Natural killer cell (primary cell): ENCODE measurements at regions not wholly inside any gene's neighbourhood (a gene's known extent, or its start where the extent isn't known, plus 50 kb on each side); places are given as distances from the start of the nearest gene placed in this dataset.

ENCODE experiments used
- ATAC-seq, 3 donors: fragments of 150-1000 bp in 2 of 3; fragments of 200-7000 bp in 1 of 3; cut with Tn5 transposase; 1 replicate in 1 of 3; 2 replicates in 2 of 3; pipeline ENCODE4 v1.10.0; 2021; ENCODE audit warnings: mild to moderate bottlenecking in 2 of 3, moderate library complexity in 2 of 3
- DNase-seq, 2 donors: peaks; one replicate each; pipeline versions ENCODE4 v3.0.0 to v3.0.0-alpha.2; 2013 to 2021; ENCODE audit warnings: mixed read lengths in 1 of 2
- H3K27ac ChIP-seq: one replicate; pipeline ENCODE4 v1.5.1; 2013; ENCODE audit warnings: mild to moderate bottlenecking, low read length
- H3K27me3 ChIP-seq: one replicate; pipeline ENCODE4 v1.6.1; 2013; ENCODE audit warnings: low read length; ENCODE audit not compliant: control insufficient read depth, insufficient read depth
- H3K36me3 ChIP-seq: one replicate; pipeline ENCODE4 v1.6.1; 2013; ENCODE audit warnings: low read length; ENCODE audit not compliant: control insufficient read depth, insufficient read depth
- H3K4me1 ChIP-seq: one replicate; pipeline ENCODE4 v1.6.1; 2013; ENCODE audit warnings: low read length; ENCODE audit not compliant: control insufficient read depth, insufficient read depth
- H3K4me3 ChIP-seq: one replicate; pipeline ENCODE4 v1.5.1; 2013; ENCODE audit warnings: low read length
- H3K9me3 ChIP-seq: one replicate; pipeline ENCODE4 v1.6.1; 2013; ENCODE audit warnings: low read length; ENCODE audit not compliant: control insufficient read depth, insufficient read depth
- H3K27ac Mint-ChIP-seq, 2 donors: one replicate each; pipeline ENCODE4 v1.8.0; 2022; ENCODE audit warnings: mild to moderate bottlenecking in 2 of 2, mixed read lengths in 2 of 2, moderate library complexity in 1 of 2
- H3K27me3 Mint-ChIP-seq, 2 donors: one replicate each; pipeline ENCODE4 v1.8.0; 2022; ENCODE audit warnings: low read depth in 2 of 2, mixed read lengths in 2 of 2
- H3K36me3 Mint-ChIP-seq: one replicate; pipeline ENCODE4 v1.8.0; 2022; ENCODE audit warnings: mixed read lengths
- H3K4me1 Mint-ChIP-seq, 2 donors: one replicate each; pipeline ENCODE4 v1.8.0; 2022; ENCODE audit warnings: mixed read lengths in 2 of 2
- H3K4me3 Mint-ChIP-seq: one replicate; pipeline ENCODE4 v1.8.0; 2022; ENCODE audit warnings: mild to moderate bottlenecking, moderate library complexity, mixed read lengths
- H3K9me3 Mint-ChIP-seq, 2 donors: one replicate each; pipeline ENCODE4 v1.8.0; 2022; ENCODE audit warnings: mixed read lengths in 2 of 2
- CTCF ChIP-seq: fragments of 200-600 bp; IDR thresholded peaks from one replicate; pipeline ENCODE4 v1.8.0; 2022; ENCODE audit warnings: antibody characterized with exemption
- WGBS: methylation state at CpG from one replicate; pipeline ENCODE4 v1.1.7; 2013; ENCODE audit warnings: missing lambda C conversion rate; ENCODE audit not compliant: insufficient coverage; 5-methylcytosine and 5-hydroxymethylcytosine counted together
- intact Hi-C: fragments of 100-400 bp; cut with micrococcal nuclease; formaldehyde crosslinking; loops from one replicate; pipeline ENCODE4 v1.14.2; 2022

DNA sequence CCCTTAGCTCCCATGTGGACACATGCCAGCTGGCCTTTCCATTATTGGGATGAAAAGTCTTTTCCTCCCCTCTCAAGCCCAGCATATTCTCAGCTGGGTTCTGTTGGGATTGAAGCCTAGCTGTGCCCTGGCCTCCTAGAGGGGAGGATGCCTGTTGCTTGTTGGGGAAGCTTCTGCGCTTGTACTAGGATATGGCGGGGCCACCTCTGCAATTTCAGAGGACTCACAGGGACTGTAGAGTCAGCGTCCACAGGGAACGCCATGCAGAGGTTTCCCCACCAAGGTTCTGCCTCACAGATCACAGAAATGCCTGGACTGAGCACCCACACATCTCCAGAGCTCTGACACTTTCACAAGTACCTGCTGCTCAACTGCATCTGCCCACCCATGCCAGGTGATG lies 288.7 kb upstream of the FOXQ1 start:
- Mint-ChIP-seq H3K4me1 (no peaks in the 10 kb centered on the region), H3K27ac (no peak overlapping the region), H3K36me3 (no peaks in the 10 kb centered on the region), H3K27me3 (peaks cover 0 to 10% of the 10 kb centered on the region in 2 donors), H3K4me3 (no peak overlapping the region), H3K9me3 (peaks cover 0 to 2% of the 10 kb centered on the region in 2 donors)
- intact Hi-C loops, result no loop called here
- Histone ChIP-seq H3K27ac (no peak overlapping the region), H3K27me3 (no peaks in the 10 kb centered on the region), H3K4me3 (no peak overlapping the region), H3K36me3 (no peaks in the 10 kb centered on the region), H3K4me1 (no peaks in the 10 kb centered on the region), H3K9me3 (no peaks in the 10 kb centered on the region)
- WGBS, result 82% methylated on average over 4 of the region's 4 CpGs
- no peak for ATAC-seq
- DNase-seq, result no peak
- TF ChIP-seq CTCF, result no peak

DNA sequence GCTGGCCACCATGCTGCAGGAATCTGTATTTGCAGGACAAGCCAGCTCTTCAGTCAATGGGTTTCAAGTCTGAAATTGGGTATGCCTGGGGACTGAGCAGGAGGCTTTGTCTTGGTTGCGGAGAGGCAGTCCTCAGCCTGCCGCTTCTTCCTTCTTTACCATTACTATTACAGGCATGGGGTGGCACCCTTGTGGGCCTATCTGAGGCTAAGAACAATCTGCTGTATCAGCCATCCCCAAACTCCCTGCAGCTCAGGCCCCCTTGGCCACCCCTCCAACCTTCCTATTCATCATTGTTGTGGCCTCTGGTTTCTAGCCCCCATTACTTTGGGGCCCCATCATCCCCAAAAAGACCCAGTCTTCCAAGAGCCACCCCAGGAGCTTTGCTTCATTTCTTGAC lies 289.2 kb upstream of the FOXQ1 start:
- H3K36me3 ChIP-seq, result no peaks in the 10 kb centered on the region
- ATAC-seq, result no peak
- H3K9me3 Mint-ChIP-seq, result peaks cover 0 to 2% of the 10 kb centered on the region in 2 donors

DNA sequence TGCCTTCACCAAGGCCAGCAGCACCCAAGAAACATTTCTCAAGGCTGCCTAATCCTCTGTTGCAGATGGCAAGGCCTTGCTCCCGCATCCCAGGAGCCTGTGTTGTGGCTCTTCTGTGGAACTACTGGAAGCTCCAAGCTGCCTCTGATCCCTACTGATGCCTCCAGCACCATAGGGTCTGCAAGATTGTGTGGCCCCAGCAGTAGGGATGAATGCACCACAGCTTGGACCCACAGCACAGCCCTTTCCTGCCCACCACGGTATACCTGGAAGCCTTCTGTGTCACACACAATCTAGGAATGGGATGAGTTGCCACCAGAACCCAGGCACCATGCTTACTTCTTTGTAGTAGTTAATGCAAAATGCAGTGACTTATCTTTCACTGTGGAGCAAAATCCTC lies 291.1 kb upstream of the FOXQ1 start:
- intact Hi-C loops, result no loop called here
- no peak overlapping the region for H3K4me3 ChIP-seq
- H3K27me3 ChIP-seq, result no peaks in the 10 kb centered on the region
- Mint-ChIP-seq H3K36me3 (no peaks in the 10 kb centered on the region), H3K4me1 (no peaks in the 10 kb centered on the region), H3K4me3 (no peak overlapping the region), H3K27ac (no peak overlapping the region), H3K9me3 (peaks cover 0 to 2% of the 10 kb centered on the region in 2 donors), H3K27me3 (peaks cover 6 to 10% of the 10 kb centered on the region in 2 donors)
- H3K27ac ChIP-seq, result no peak overlapping the region
- no peaks in the 10 kb centered on the region for H3K36me3 ChIP-seq
- no peaks in the 10 kb centered on the region for H3K4me1 ChIP-seq
- no peaks in the 10 kb centered on the region for H3K9me3 ChIP-seq
- 76% methylated on average over 2 of the region's 2 CpGs for WGBS
- ATAC-seq, result no peak
- no peak for TF ChIP-seq CTCF
- DNase-seq, result no peak

More for the DNA sequence above, 289.2 kb upstream of the FOXQ1 start:
- Mint-ChIP-seq H3K36me3 (no peaks in the 10 kb centered on the region), H3K27ac (no peak overlapping the region), H3K4me3 (no peak overlapping the region), H3K27me3 (peaks cover 0 to 10% of the 10 kb centered on the region in 2 donors), H3K4me1 (no peaks in the 10 kb centered on the region)
- Histone ChIP-seq H3K4me1 (no peaks in the 10 kb centered on the region), H3K9me3 (no peaks in the 10 kb centered on the region), H3K27me3 (no peaks in the 10 kb centered on the region), H3K27ac (no peak overlapping the region), H3K4me3 (no peak overlapping the region)
- TF ChIP-seq CTCF, result no peak
- DNase-seq, result no peak
- intact Hi-C loops, result no loop called here
- 92% methylated on average over 2 of the region's 2 CpGs for WGBS

GRCh38 chr6:1020133-1020532 lies 291.8 kb upstream of the FOXQ1 start:
- Histone ChIP-seq H3K9me3 (no peaks in the 10 kb centered on the region), H3K36me3 (no peaks in the 10 kb centered on the region), H3K27ac (no peak overlapping the region), H3K4me3 (no peak overlapping the region), H3K4me1 (no peaks in the 10 kb centered on the region), H3K27me3 (no peaks in the 10 kb centered on the region)
- DNase-seq (no peak), ATAC-seq (no peak)
- intact Hi-C loops, result no loop called here
- Mint-ChIP-seq H3K4me3 (no peak overlapping the region), H3K27me3 (peaks cover 6 to 10% of the 10 kb centered on the region in 2 donors), H3K36me3 (no peaks in the 10 kb centered on the region), H3K4me1 (no peaks in the 10 kb centered on the region), H3K27ac (no peak overlapping the region), H3K9me3 (peaks cover 0 to 2% of the 10 kb centered on the region in 2 donors)
- 88% methylated on average over 6 of the region's 6 CpGs for WGBS
- TF ChIP-seq CTCF, result no peak
